ENCODE measurements at regions not wholly inside any gene's neighbourhood (a gene's known extent, or its start where the extent isn't known, plus 50 kb on each side); places are given as distances from the start of the nearest gene placed in this dataset.

- TF ChIP-seq CTCF (IDR thresholded peaks at IDR 0.05; ENCODE audit: insufficient read depth, low read depth, low read length): no peak
- no peak for DNase-seq (ENCODE audit: low read depth)
- no peak overlapping the region for H3K4me3 ChIP-seq (ENCODE audit: low read depth, low read length)
Observed at GRCh38 chr4:154035341-154035740, 246.5 kb upstream of the SFRP2 start.

GRCh38 chr4:154033921-154034320 lies 245.0 kb upstream of the SFRP2 start:
- no peak for TF ChIP-seq CTCF (IDR thresholded peaks at IDR 0.05; ENCODE audit: insufficient read depth, low read depth, low read length)
- H3K4me3 ChIP-seq (ENCODE audit: low read depth, low read length): no peak overlapping the region
- no peak for DNase-seq (ENCODE audit: low read depth)

- no peak overlapping the region for H3K4me3 ChIP-seq (ENCODE audit: low read depth, low read length)
- no peak for DNase-seq (ENCODE audit: low read depth)
- TF ChIP-seq CTCF (IDR thresholded peaks at IDR 0.05; ENCODE audit: insufficient read depth, low read depth, low read length): no peak
Observed at GRCh38 chr4:154032914-154033313, 244.0 kb upstream of the SFRP2 start.

- TF ChIP-seq CTCF (IDR thresholded peaks at IDR 0.05; ENCODE audit: insufficient read depth, low read depth, low read length): no peak
- DNase-seq (ENCODE audit: low read depth): no peak
- no peak overlapping the region for H3K4me3 ChIP-seq (ENCODE audit: low read depth, low read length)
Observed at GRCh38 chr4:154030746-154031145, 241.9 kb upstream of the SFRP2 start.

- H3K4me3 ChIP-seq (ENCODE audit: low read depth, low read length): no peak overlapping the region
- TF ChIP-seq CTCF (IDR thresholded peaks at IDR 0.05; ENCODE audit: insufficient read depth, low read depth, low read length): no peak
- DNase-seq (ENCODE audit: low read depth): no peak
Observed at GRCh38 chr4:154030152-154030551, 241.3 kb upstream of the SFRP2 start.

- no peak for DNase-seq (ENCODE audit: low read depth)
- no peak for TF ChIP-seq CTCF (IDR thresholded peaks at IDR 0.05; ENCODE audit: insufficient read depth, low read depth, low read length)
- H3K4me3 ChIP-seq (ENCODE audit: low read depth, low read length): no peak overlapping the region
Observed at GRCh38 chr4:154029171-154029570, 240.3 kb upstream of the SFRP2 start.

GRCh38 chr4:154025110-154025509 lies 236.2 kb upstream of the SFRP2 start:
- no peak for DNase-seq (ENCODE audit: low read depth)
- TF ChIP-seq CTCF (IDR thresholded peaks at IDR 0.05; ENCODE audit: insufficient read depth, low read depth, low read length): no peak
- H3K4me3 ChIP-seq (ENCODE audit: low read depth, low read length): no peak overlapping the region
